Tibial nerve (tissue), 4 donors: ENCODE measurements at regions not wholly inside any gene's neighbourhood (a gene's known extent, or its start where the extent isn't known, plus 50 kb on each side); places are given as distances from the start of the nearest gene placed in this dataset.

ENCODE experiments used
- EP300 ChIP-seq, 2 donors: sonication (generic); formaldehyde crosslinking; IDR thresholded peaks; one replicate each; pipeline ENCODE4 v1.6.1; 2017; ENCODE audit warnings: antibody characterized with exemption in 2 of 2, mild to moderate bottlenecking in 1 of 2
- POLR2A ChIP-seq, 2 donors: fragments of 450-650 bp; IDR thresholded peaks; one replicate each; pipeline ENCODE4 v1.6.1; 2017; ENCODE audit warnings: antibody characterized with exemption in 2 of 2, mild to moderate bottlenecking in 2 of 2, moderate library complexity in 2 of 2
- TF ChIP-seq, protein P1 (sequence below), 5 experiments: fragments of 200-600 bp in 3 of 5; fragments of 450-650 bp in 2 of 5; sonication (generic) in 3 of 5; IDR thresholded peaks; one replicate each; pipeline ENCODE4 v1.5.1; 2016 to 2019; ENCODE audit warnings: antibody characterized with exemption in 5 of 5, mild to moderate bottlenecking in 3 of 5, moderate library complexity in 2 of 5

DNA sequence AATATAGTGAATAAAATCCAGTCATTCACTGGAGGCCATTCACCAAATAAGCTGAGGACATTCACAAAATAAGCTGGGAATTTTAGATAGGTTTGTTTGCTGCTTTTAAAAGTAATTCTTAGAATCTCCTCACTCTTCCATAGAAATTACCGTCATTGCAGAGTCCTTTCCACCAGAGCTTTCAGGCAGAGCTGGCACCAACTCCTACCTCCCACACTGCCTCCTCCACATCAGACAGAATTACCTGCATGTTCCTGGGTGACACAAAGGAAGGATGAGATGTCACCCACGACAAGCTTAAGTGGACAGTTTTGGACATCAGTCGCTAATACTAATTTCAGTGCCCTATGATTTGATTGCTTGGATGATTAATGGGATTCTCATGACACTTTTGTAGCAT, 1113.2 kb downstream of the IGSF11 start:
- TF ChIP-seq, protein P1, sequence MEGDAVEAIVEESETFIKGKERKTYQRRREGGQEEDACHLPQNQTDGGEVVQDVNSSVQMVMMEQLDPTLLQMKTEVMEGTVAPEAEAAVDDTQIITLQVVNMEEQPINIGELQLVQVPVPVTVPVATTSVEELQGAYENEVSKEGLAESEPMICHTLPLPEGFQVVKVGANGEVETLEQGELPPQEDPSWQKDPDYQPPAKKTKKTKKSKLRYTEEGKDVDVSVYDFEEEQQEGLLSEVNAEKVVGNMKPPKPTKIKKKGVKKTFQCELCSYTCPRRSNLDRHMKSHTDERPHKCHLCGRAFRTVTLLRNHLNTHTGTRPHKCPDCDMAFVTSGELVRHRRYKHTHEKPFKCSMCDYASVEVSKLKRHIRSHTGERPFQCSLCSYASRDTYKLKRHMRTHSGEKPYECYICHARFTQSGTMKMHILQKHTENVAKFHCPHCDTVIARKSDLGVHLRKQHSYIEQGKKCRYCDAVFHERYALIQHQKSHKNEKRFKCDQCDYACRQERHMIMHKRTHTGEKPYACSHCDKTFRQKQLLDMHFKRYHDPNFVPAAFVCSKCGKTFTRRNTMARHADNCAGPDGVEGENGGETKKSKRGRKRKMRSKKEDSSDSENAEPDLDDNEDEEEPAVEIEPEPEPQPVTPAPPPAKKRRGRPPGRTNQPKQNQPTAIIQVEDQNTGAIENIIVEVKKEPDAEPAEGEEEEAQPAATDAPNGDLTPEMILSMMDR (IDR thresholded peaks at IDR 0.05): no peak
- no peak for TF ChIP-seq POLR2A (IDR thresholded peaks at IDR 0.05)
- no peak for TF ChIP-seq EP300 (IDR thresholded peaks at IDR 0.05)
